BLaER1 treated with 17β-estradiol and CSF1 and Interleukin-3, amounts not matched to agents 10 nM and 100 nM (cell line): ENCODE measurements at regions not wholly inside any gene's neighbourhood (a gene's known extent, or its start where the extent isn't known, plus 50 kb on each side); places are given as distances from the start of the nearest gene placed in this dataset.

Experiments used
- H3K27ac ChIP-seq, 11 experiments: shearing (Covaris generic); formaldehyde crosslinking; 2 replicates each; pipeline ENCODE4 v1.8.1; 2022
- H3K27me3 ChIP-seq, 11 experiments: shearing (Covaris generic); formaldehyde crosslinking; 2 replicates each; pipeline ENCODE4 v1.8.1; 2022
- H3K36me3 ChIP-seq, 11 experiments: shearing (Covaris generic); formaldehyde crosslinking; 2 replicates each; pipeline ENCODE4 v1.8.1; 2022
- H3K4me1 ChIP-seq, 10 experiments: shearing (Covaris generic); formaldehyde crosslinking; 2 replicates each; pipeline ENCODE4 v1.8.1; 2022
- H3K4me2 ChIP-seq, 11 experiments: shearing (Covaris generic); formaldehyde crosslinking; 2 replicates each; pipeline ENCODE4 v1.8.1; 2022
- H3K4me3 ChIP-seq, 10 experiments: shearing (Covaris generic); formaldehyde crosslinking; 2 replicates each; pipeline ENCODE4 v1.8.1; 2022
- H3K9ac ChIP-seq, 11 experiments: shearing (Covaris generic); formaldehyde crosslinking; 2 replicates each; pipeline ENCODE4 v1.8.1; 2022
- H3K9me3 ChIP-seq, 11 experiments: shearing (Covaris generic); formaldehyde crosslinking; replicated peaks in 1 of 11; 2 replicates each; pipeline ENCODE4 v1.8.1; 2022
- H4K20me1 ChIP-seq, 11 experiments: shearing (Covaris generic); formaldehyde crosslinking; 2 replicates each; pipeline ENCODE4 v1.8.1; 2022
- Cebpa-rat ChIP-seq, 11 experiments: shearing (Covaris generic); IDR thresholded peaks; 2 replicates each; pipeline ENCODE4 v1.8.1; 2022

- Histone ChIP-seq H3K36me3 (no peaks in the 10 kb centered on the region), H3K9me3 (no peaks in the 10 kb centered on the region), H3K4me3 (no peak overlapping the region), H3K4me1 (no peaks in the 10 kb centered on the region), H4K20me1 (no peaks in the 10 kb centered on the region), H3K27ac (no peak overlapping the region), H3K27me3 (no peaks in the 10 kb centered on the region), H3K4me2 (no peak overlapping the region), H3K9ac (no peak overlapping the region)
- no peak for TF ChIP-seq Cebpa-rat (IDR thresholded peaks at IDR 0.05)
Observed at GRCh38 chr5:93327605-93328004, 253.4 kb downstream of the NR2F1-AS1 start.

GRCh38 chr5:93325946-93326345 lies 255.1 kb downstream of the NR2F1-AS1 start:
- H3K9me3 ChIP-seq: no peaks in the 10 kb centered on the region
- no peaks in the 10 kb centered on the region for H3K36me3 ChIP-seq
- no peak overlapping the region for H3K27ac ChIP-seq
- no peaks in the 10 kb centered on the region for H4K20me1 ChIP-seq
- no peak for TF ChIP-seq Cebpa-rat (IDR thresholded peaks at IDR 0.05)
- H3K9ac ChIP-seq: no peak overlapping the region
- no peak overlapping the region for H3K4me2 ChIP-seq
- H3K4me1 ChIP-seq: no peaks in the 10 kb centered on the region
- no peak overlapping the region for H3K4me3 ChIP-seq
- no peaks in the 10 kb centered on the region for H3K27me3 ChIP-seq

- no peak overlapping the region for H3K27ac ChIP-seq
- H3K9ac ChIP-seq: no peak overlapping the region
- no peak overlapping the region for H3K4me3 ChIP-seq
- H3K4me2 ChIP-seq: no peak overlapping the region
- no peaks in the 10 kb centered on the region for H3K9me3 ChIP-seq
- H4K20me1 ChIP-seq: no peaks in the 10 kb centered on the region
- no peaks in the 10 kb centered on the region for H3K36me3 ChIP-seq
- no peaks in the 10 kb centered on the region for H3K4me1 ChIP-seq
- H3K27me3 ChIP-seq: no peaks in the 10 kb centered on the region
- no peak for TF ChIP-seq Cebpa-rat (IDR thresholded peaks at IDR 0.05)
Observed at GRCh38 chr5:93322974-93323860, 257.8 kb downstream of the NR2F1-AS1 start.

- Histone ChIP-seq H3K9ac (no peak overlapping the region), H3K4me2 (no peak overlapping the region), H3K4me1 (no peaks in the 10 kb centered on the region), H3K9me3 (no peaks in the 10 kb centered on the region), H3K4me3 (no peak overlapping the region), H3K36me3 (no peaks in the 10 kb centered on the region), H3K27ac (no peak overlapping the region), H4K20me1 (no peaks in the 10 kb centered on the region), H3K27me3 (no peaks in the 10 kb centered on the region)
- no peak for TF ChIP-seq Cebpa-rat (IDR thresholded peaks at IDR 0.05)
Observed at GRCh38 chr5:93320920-93321445, 260.0 kb downstream of the NR2F1-AS1 start.

GRCh38 chr5:93313672-93314071 lies 267.3 kb downstream of the NR2F1-AS1 start:
- no peak overlapping the region for H3K4me2 ChIP-seq
- H3K36me3 ChIP-seq: no peaks in the 10 kb centered on the region
- H3K9ac ChIP-seq: no peak overlapping the region
- H3K27me3 ChIP-seq: no peaks in the 10 kb centered on the region
- H3K9me3 ChIP-seq: peaks cover 10 to 19% (median 12%) of the 10 kb centered on the region in 11 experiments; a peak in 18 of 22 replicates
- no peak for TF ChIP-seq Cebpa-rat (IDR thresholded peaks at IDR 0.05)
- H3K27ac ChIP-seq: no peak overlapping the region
- no peaks in the 10 kb centered on the region for H4K20me1 ChIP-seq
- no peak overlapping the region for H3K4me3 ChIP-seq
- H3K4me1 ChIP-seq: no peaks in the 10 kb centered on the region

GRCh38 chr5:93311881-93312280 lies 269.1 kb downstream of the NR2F1-AS1 start:
- H3K4me1 ChIP-seq: no peaks in the 10 kb centered on the region
- no peak for TF ChIP-seq Cebpa-rat (IDR thresholded peaks at IDR 0.05)
- no peak overlapping the region for H3K4me3 ChIP-seq
- H3K4me2 ChIP-seq: no peak overlapping the region
- H3K27ac ChIP-seq: no peak overlapping the region
- no peak overlapping the region for H3K9ac ChIP-seq
- H4K20me1 ChIP-seq: no peaks in the 10 kb centered on the region
- H3K9me3 ChIP-seq: peaks cover 10 to 19% (median 12%) of the 10 kb centered on the region in 11 experiments; a peak in 18 of 22 replicates
- H3K27me3 ChIP-seq: no peaks in the 10 kb centered on the region
- no peaks in the 10 kb centered on the region for H3K36me3 ChIP-seq

GRCh38 chr5:93307557-93307956 lies 273.5 kb downstream of the NR2F1-AS1 start:
- H3K27ac ChIP-seq: no peak overlapping the region
- no peak overlapping the region for H3K4me2 ChIP-seq
- H3K4me1 ChIP-seq: peaks cover 0 to 31% (median 10%) of the 10 kb centered on the region in 10 experiments; a peak in 15 of 20 replicates
- no peak overlapping the region for H3K4me3 ChIP-seq
- H3K9ac ChIP-seq: no peak overlapping the region
- H3K9me3 ChIP-seq: 0 out of 22 replicates have a peak, but pooled peaks cover 0 to 2% (median 0%) of the 10 kb centered on the region in 11 experiments
- no peaks in the 10 kb centered on the region for H3K27me3 ChIP-seq
- no peaks in the 10 kb centered on the region for H3K36me3 ChIP-seq
- no peaks in the 10 kb centered on the region for H4K20me1 ChIP-seq
- TF ChIP-seq Cebpa-rat (IDR thresholded peaks at IDR 0.05): no peak

GRCh38 chr5:93305984-93306383 lies 275.0 kb downstream of the NR2F1-AS1 start:
- H3K4me2 ChIP-seq: 0 out of 22 replicates have a peak overlapping the region, but pooled peaks of 1 of the 11 experiments have one; percentile 11
- no peak overlapping the region for H3K27ac ChIP-seq
- H3K27me3 ChIP-seq: no peaks in the 10 kb centered on the region
- H3K4me1 ChIP-seq: peaks cover 0 to 37% (median 14%) of the 10 kb centered on the region in 10 experiments; a peak in 15 of 20 replicates
- H3K4me3 ChIP-seq: no peak overlapping the region
- H3K9me3 ChIP-seq: no peaks in the 10 kb centered on the region
- no peaks in the 10 kb centered on the region for H4K20me1 ChIP-seq
- no peak for TF ChIP-seq Cebpa-rat (IDR thresholded peaks at IDR 0.05)
- no peaks in the 10 kb centered on the region for H3K36me3 ChIP-seq
- H3K9ac ChIP-seq: no peak overlapping the region

GRCh38 chr5:93304456-93305250 lies 276.4 kb downstream of the NR2F1-AS1 start:
- Histone ChIP-seq H3K9ac (no peak overlapping the region), H3K27me3 (no peaks in the 10 kb centered on the region), H3K4me1 (peaks cover 0 to 39% (median 14%) of the 10 kb centered on the region in 10 experiments; a peak in 15 of 20 replicates), H3K27ac (no peak overlapping the region), H3K4me2 (peak overlapping the region in 5 of 11 experiments; percentile 1 to 28 (median 10); a peak in 5 of 22 replicates), H3K4me3 (no peak overlapping the region), H3K36me3 (no peaks in the 10 kb centered on the region), H3K9me3 (no peaks in the 10 kb centered on the region), H4K20me1 (no peaks in the 10 kb centered on the region)
- no peak for TF ChIP-seq Cebpa-rat (IDR thresholded peaks at IDR 0.05)
